H1 (cell line): ENCODE measurements at regions not wholly inside any gene's neighbourhood (a gene's known extent, or its start where the extent isn't known, plus 50 kb on each side); places are given as distances from the start of the nearest gene placed in this dataset.

Experiments used
- CEBPB ChIP-seq: IDR thresholded peaks from 2 replicates; pipeline ENCODE4 v1.6.1; 2012; ENCODE audit warnings: low read depth, low read length
- EP300 ChIP-seq, 2 experiments: IDR thresholded peaks; 1 replicate in 1 of 2; 2 replicates in 1 of 2; pipeline ENCODE4 v1.6.1; 2011 to 2012; ENCODE audit warnings: low read depth in 2 of 2, low read length in 2 of 2, mild to moderate bottlenecking in 2 of 2, borderline replicate concordance in 1 of 2, inconsistent platforms in 1 of 2, moderate library complexity in 1 of 2
- POLR2A ChIP-seq, 2 experiments: IDR thresholded peaks; 1 replicate in 1 of 2; 2 replicates in 1 of 2; pipeline ENCODE4 v1.6.1; 2011; ENCODE audit warnings: low read depth in 2 of 2, low read length in 2 of 2, mild to moderate bottlenecking in 2 of 2; ENCODE audit errors: control extremely low read depth in 1 of 2

- TF ChIP-seq POLR2A (IDR thresholded peaks at IDR 0.05; ENCODE audit: control extremely low read depth in 1 of 2, low read depth in 2 of 2, low read length in 2 of 2) = no peak
- no peak for TF ChIP-seq CEBPB
- TF ChIP-seq EP300 (IDR thresholded peaks at IDR 0.05; ENCODE audit: borderline replicate concordance in 1 of 2, low read depth in 2 of 2, low read length in 2 of 2) = no peak
Observed at GRCh38 chr10:10865303-10865702, 152.4 kb upstream of the CELF2 start.
